ENCODE measurements at regions not wholly inside any gene's neighbourhood (a gene's known extent, or its start where the extent isn't known, plus 50 kb on each side); places are given as distances from the start of the nearest gene placed in this dataset.

DNA sequence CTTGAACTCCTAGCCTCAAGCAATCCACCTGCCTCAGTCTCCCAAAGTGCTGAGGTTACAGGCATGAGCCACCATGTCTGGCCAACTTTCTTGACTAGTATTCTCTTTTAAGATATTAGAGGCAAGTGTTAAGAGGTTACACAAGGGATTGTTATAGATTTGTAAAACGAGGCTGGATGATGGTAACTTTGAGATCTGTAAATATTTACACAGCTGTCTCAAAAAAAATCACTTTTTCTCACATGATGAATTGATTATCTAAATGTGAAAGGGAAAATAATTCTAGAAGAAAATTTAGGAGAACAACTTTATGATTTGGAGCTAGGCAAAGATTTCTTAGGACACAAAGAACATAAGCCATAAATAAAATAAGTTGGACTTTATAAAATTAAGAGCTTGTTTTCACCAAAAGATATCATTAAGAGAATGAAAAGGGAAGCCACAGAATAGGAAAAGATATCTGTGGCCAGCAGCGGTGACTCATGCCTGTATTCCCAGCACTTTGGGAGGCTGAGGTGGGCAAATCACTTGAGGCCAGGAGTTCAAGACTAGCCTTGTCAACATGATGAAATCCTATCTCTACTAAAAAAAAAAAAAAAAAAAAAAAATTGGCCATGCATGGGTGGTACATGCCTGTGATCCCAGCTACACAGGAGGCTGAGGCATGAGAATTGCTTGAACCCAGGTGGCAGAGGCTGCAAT lies 77.4 kb downstream of the BBS10 start:
- no peak overlapping the region for H3K4me3 ChIP-seq (replicated peaks; ENCODE audit: low read depth, low read length)
- TF ChIP-seq, protein P1, sequence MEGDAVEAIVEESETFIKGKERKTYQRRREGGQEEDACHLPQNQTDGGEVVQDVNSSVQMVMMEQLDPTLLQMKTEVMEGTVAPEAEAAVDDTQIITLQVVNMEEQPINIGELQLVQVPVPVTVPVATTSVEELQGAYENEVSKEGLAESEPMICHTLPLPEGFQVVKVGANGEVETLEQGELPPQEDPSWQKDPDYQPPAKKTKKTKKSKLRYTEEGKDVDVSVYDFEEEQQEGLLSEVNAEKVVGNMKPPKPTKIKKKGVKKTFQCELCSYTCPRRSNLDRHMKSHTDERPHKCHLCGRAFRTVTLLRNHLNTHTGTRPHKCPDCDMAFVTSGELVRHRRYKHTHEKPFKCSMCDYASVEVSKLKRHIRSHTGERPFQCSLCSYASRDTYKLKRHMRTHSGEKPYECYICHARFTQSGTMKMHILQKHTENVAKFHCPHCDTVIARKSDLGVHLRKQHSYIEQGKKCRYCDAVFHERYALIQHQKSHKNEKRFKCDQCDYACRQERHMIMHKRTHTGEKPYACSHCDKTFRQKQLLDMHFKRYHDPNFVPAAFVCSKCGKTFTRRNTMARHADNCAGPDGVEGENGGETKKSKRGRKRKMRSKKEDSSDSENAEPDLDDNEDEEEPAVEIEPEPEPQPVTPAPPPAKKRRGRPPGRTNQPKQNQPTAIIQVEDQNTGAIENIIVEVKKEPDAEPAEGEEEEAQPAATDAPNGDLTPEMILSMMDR (IDR thresholded peaks at IDR 0.05; ENCODE audit: insufficient read depth, low read length, poor library complexity, severe bottlenecking), result no peak
- H3K27me3 ChIP-seq (replicated peaks; ENCODE audit: control insufficient read depth, insufficient read depth, low read length), result no peaks in the 10 kb centered on the region
- no peak for DNase-seq (ENCODE audit: extremely low read depth, insufficient read length)
- H3K36me3 ChIP-seq (ENCODE audit: control insufficient read depth, insufficient read depth, low read length), result no peaks in the 10 kb centered on the region

DNA sequence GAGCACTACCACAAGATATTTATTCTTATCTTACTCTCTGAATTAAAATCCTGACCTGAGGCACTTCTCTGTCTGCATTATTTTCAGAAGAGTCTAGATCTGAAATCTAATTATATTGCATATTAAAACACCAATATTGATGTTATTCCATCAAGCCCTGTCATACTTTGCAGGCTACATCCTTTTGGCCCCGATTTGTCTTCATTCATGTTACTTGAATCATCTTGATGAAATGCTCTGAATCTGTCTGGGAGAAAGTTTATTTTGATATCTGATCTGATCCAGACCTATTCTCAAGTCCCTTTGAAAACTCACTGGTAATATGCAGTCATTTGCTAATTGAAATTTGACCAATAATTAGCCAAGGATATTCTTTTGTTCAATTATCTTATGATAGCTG lies 79.9 kb downstream of the BBS10 start:
- TF ChIP-seq, protein P1 (IDR thresholded peaks at IDR 0.05; ENCODE audit: insufficient read depth, low read length, poor library complexity, severe bottlenecking), result no peak

DNA sequence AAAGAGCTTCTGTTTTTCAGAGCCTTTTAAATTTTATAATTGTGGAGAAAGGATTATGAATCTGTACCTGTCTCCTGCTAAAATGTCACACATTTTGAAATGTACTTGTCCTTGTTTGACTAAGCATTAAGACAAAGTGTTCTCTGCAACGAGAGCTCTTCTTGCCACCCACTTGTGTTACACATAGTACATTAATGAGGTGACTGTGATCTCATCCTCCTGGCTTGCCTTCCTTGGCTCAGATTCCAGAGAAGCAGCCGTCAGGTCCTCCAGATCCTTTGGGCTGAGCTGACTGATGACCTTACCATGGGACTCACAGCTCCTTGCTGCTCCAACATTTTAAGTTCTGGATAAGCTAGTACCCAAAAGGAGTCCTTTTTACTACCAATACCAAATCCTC lies 81.4 kb downstream of the BBS10 start:
- Histone ChIP-seq H3K27me3 (replicated peaks; ENCODE audit: control insufficient read depth, insufficient read depth, low read length) (no peaks in the 10 kb centered on the region), H3K36me3 (ENCODE audit: control insufficient read depth, insufficient read depth, low read length) (no peaks in the 10 kb centered on the region), H3K4me3 (replicated peaks; ENCODE audit: low read depth, low read length) (no peak overlapping the region)
- no peak for DNase-seq (ENCODE audit: extremely low read depth, insufficient read length)
- TF ChIP-seq, protein P1 (IDR thresholded peaks at IDR 0.05; ENCODE audit: insufficient read depth, low read length, poor library complexity, severe bottlenecking), result no peak

More for the DNA sequence above, 79.9 kb downstream of the BBS10 start:
- Histone ChIP-seq H3K4me3 (replicated peaks; ENCODE audit: low read depth, low read length) (no peak overlapping the region), H3K27me3 (replicated peaks; ENCODE audit: control insufficient read depth, insufficient read depth, low read length) (no peaks in the 10 kb centered on the region), H3K36me3 (ENCODE audit: control insufficient read depth, insufficient read depth, low read length) (no peaks in the 10 kb centered on the region)
- no peak for DNase-seq (ENCODE audit: extremely low read depth, insufficient read length)

DNA sequence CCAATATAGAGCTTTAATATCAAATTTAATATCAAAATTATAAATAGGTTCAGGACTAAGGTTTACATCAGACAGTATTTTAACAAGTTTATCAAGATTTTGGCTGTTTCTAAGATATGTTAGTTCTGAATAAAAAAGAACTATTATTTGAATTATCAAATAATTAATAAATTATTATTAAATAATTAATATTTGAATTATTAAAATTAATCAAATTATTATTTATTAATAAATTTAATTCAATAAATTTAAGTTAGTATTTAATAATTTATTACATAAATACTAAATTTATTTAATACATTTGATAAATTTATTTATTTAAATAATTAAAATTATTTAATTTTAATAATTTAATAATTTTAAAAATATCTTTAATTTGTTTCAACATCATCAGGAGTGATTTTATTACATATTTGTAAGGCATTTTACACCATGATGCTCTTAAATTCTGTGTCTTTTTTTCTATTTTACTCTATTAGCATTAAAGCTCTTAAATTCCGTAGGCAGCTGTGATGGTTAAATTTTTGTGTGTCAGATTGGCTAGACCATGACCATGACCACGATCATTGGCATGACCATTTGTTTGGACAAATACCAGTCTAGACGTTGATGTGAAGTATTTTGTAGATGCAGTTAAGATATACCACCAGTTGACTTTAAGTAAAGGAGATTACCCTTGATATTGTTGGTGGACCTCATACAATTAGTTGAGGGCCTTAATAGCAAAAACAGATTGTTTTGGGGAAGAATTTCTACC lies 82.6 kb downstream of the BBS10 start:
- DNase-seq (ENCODE audit: extremely low read depth, insufficient read length), result no peak
- Histone ChIP-seq H3K36me3 (ENCODE audit: control insufficient read depth, insufficient read depth, low read length) (no peaks in the 10 kb centered on the region), H3K4me3 (replicated peaks; ENCODE audit: low read depth, low read length) (no peak overlapping the region), H3K27me3 (replicated peaks; ENCODE audit: control insufficient read depth, insufficient read depth, low read length) (no peaks in the 10 kb centered on the region)
- TF ChIP-seq, protein P1 (IDR thresholded peaks at IDR 0.05; ENCODE audit: insufficient read depth, low read length, poor library complexity, severe bottlenecking), result no peak

DNA sequence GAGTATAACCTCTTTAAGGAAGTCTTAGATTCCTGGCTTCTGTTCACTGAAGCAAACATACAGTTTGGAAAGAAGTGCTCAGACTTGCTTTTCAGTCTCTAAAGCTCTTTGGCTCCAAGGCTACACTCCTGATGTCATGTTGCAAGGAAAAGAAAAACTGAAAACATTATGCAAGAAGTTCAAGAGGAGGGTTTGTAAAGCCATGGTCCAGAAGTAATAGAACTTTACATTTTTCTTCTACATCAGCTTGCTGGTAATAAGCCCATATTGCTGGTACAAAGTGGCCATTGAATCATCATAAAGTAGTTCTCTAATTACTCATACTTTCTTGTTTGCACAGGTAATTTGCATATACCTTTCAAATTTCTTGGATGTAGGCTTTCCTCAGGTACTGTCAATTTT lies 83.6 kb downstream of the BBS10 start:
- no peak overlapping the region for H3K4me3 ChIP-seq (replicated peaks; ENCODE audit: low read depth, low read length)
- H3K36me3 ChIP-seq (ENCODE audit: control insufficient read depth, insufficient read depth, low read length), result no peaks in the 10 kb centered on the region
- DNase-seq (ENCODE audit: extremely low read depth, insufficient read length), result no peak
- TF ChIP-seq, protein P1 (IDR thresholded peaks at IDR 0.05; ENCODE audit: insufficient read depth, low read length, poor library complexity, severe bottlenecking), result no peak
- H3K27me3 ChIP-seq (replicated peaks; ENCODE audit: control insufficient read depth, insufficient read depth, low read length), result no peaks in the 10 kb centered on the region

Data from GM06990 (cell line).